ENCODE measurements at regions not wholly inside any gene's neighbourhood (a gene's known extent, or its start where the extent isn't known, plus 50 kb on each side); places are given as distances from the start of the nearest gene placed in this dataset.

GRCh38 chr15:99454107-99454809 lies 111.5 kb upstream of the MEF2A start:
- H3K9me3 ChIP-seq (ENCODE audit: low read depth): no peaks in the 10 kb centered on the region

GRCh38 chr15:99454941-99455788 lies 110.6 kb upstream of the MEF2A start:
- H3K36me3 ChIP-seq: no peaks in the 10 kb centered on the region
- H3K9me3 ChIP-seq (ENCODE audit: low read depth): no peaks in the 10 kb centered on the region
- DNase-seq (ENCODE audit: low spot score): no peak
- Mint-ChIP-seq H3K4me1 (peaks cover 9% of the 10 kb centered on the region), H3K4me3 (no peak overlapping the region), H3K9me3 (no peaks in the 10 kb centered on the region), H3K27ac (no peak overlapping the region), H3K36me3 (no peaks in the 10 kb centered on the region), H3K27me3 (ENCODE audit: insufficient read depth, low read depth) (no peaks in the 10 kb centered on the region)
- H3K4me3 ChIP-seq: no peak overlapping the region
- H3K27ac ChIP-seq: no peak overlapping the region
- no peaks in the 10 kb centered on the region for H4K20me1 ChIP-seq (ENCODE audit: low read depth)
- H3K79me2 ChIP-seq (ENCODE audit: low read depth): no peaks in the 10 kb centered on the region
- no peak overlapping the region for H3K9ac ChIP-seq
- H3K4me2 ChIP-seq: no peak overlapping the region
- no peak overlapping the region for H2AFZ ChIP-seq (replicated peaks)
- no peaks in the 10 kb centered on the region for H3K27me3 ChIP-seq
- TF ChIP-seq CTCF (IDR thresholded peaks at IDR 0.05) (no peak), EZH2phosphoT487 (IDR thresholded peaks at IDR 0.05) (no peak), EZH2 (IDR thresholded peaks at IDR 0.05) (no peak)
- H3F3A ChIP-seq (ENCODE audit: low read depth): no peaks in the 10 kb centered on the region
- no peaks in the 10 kb centered on the region for H3K4me1 ChIP-seq

More at GRCh38 chr15:99454107-99454809, 111.5 kb upstream of the MEF2A start:
- Histone ChIP-seq H3K4me1 (no peaks in the 10 kb centered on the region), H3K4me3 (no peak overlapping the region), H3K36me3 (no peaks in the 10 kb centered on the region), H3K27ac (no peak overlapping the region), H3K27me3 (no peaks in the 10 kb centered on the region), H3F3A (ENCODE audit: low read depth) (no peaks in the 10 kb centered on the region), H2AFZ (replicated peaks) (no peak overlapping the region), H4K20me1 (ENCODE audit: low read depth) (no peaks in the 10 kb centered on the region), H3K9ac (no peak overlapping the region), H3K79me2 (ENCODE audit: low read depth) (no peaks in the 10 kb centered on the region), H3K4me2 (no peak overlapping the region)
- Mint-ChIP-seq H3K9me3 (no peaks in the 10 kb centered on the region), H3K27ac (no peak overlapping the region), H3K36me3 (no peaks in the 10 kb centered on the region), H3K27me3 (ENCODE audit: insufficient read depth, low read depth) (no peaks in the 10 kb centered on the region), H3K4me1 (peaks cover 9% of the 10 kb centered on the region), H3K4me3 (no peak overlapping the region)
- TF ChIP-seq CTCF (IDR thresholded peaks at IDR 0.05): no peak
- TF ChIP-seq EZH2 (IDR thresholded peaks at IDR 0.05): no peak
- no peak for TF ChIP-seq EZH2phosphoT487 (IDR thresholded peaks at IDR 0.05)
- DNase-seq (ENCODE audit: low spot score): no peak

- H3K9me3 Mint-ChIP-seq: no peaks in the 10 kb centered on the region
- DNase-seq (ENCODE audit: low spot score): no peak
- no peak overlapping the region for H3K27ac ChIP-seq
- H2AFZ ChIP-seq (replicated peaks): no peak overlapping the region
- no peaks in the 10 kb centered on the region for H3K79me2 ChIP-seq (ENCODE audit: low read depth)
- H3K4me1 Mint-ChIP-seq: peaks cover 7% of the 10 kb centered on the region
- H3K4me2 ChIP-seq: no peak overlapping the region
- H3K27ac Mint-ChIP-seq: no peak overlapping the region
- peaks cover under 1% of the 10 kb centered on the region for H3K27me3 Mint-ChIP-seq (ENCODE audit: insufficient read depth, low read depth)
- H3K4me3 ChIP-seq: no peak overlapping the region
- no peaks in the 10 kb centered on the region for H3K9me3 ChIP-seq (ENCODE audit: low read depth)
- no peaks in the 10 kb centered on the region for H3K36me3 Mint-ChIP-seq
- H4K20me1 ChIP-seq (ENCODE audit: low read depth): no peaks in the 10 kb centered on the region
- no peaks in the 10 kb centered on the region for H3K36me3 ChIP-seq
- H3F3A ChIP-seq (ENCODE audit: low read depth): no peaks in the 10 kb centered on the region
- no peak overlapping the region for H3K4me3 Mint-ChIP-seq
- no peaks in the 10 kb centered on the region for H3K4me1 ChIP-seq
- H3K9ac ChIP-seq: no peak overlapping the region
- no peaks in the 10 kb centered on the region for H3K27me3 ChIP-seq
- TF ChIP-seq EZH2phosphoT487 (IDR thresholded peaks at IDR 0.05) (no peak), EZH2 (IDR thresholded peaks at IDR 0.05) (no peak), CTCF (IDR thresholded peaks at IDR 0.05) (no peak)
These were observed 110.0 kb upstream of the MEF2A start for GRCh38 chr15:99455789-99456160.

Measured in neural progenitor cell (in vitro differentiated cells).